SU-DHL-6 (cell line): ENCODE measurements at regions not wholly inside any gene's neighbourhood (a gene's known extent, or its start where the extent isn't known, plus 50 kb on each side); places are given as distances from the start of the nearest gene placed in this dataset.

Source experiments
- EZH2phosphoT487 ChIP-seq: fragments of 200-600 bp; sonication (generic), shearing (Covaris generic); conservative IDR thresholded peaks from 2 replicates; pipeline ENCODE4 v1.6.1; 2018; ENCODE audit warnings: mild to moderate bottlenecking, antibody characterized with exemption, low read length, moderate library complexity, mixed read lengths
- TF ChIP-seq, protein P1 (sequence below): fragments of 200-600 bp; sonication (generic); IDR thresholded peaks from one replicate; pipeline ENCODE4 v1.5.1; 2017; ENCODE audit warnings: antibody characterized with exemption, mild to moderate bottlenecking, low read length, moderate library complexity; ENCODE audit not compliant: insufficient read depth, poor library complexity, severe bottlenecking

DNA sequence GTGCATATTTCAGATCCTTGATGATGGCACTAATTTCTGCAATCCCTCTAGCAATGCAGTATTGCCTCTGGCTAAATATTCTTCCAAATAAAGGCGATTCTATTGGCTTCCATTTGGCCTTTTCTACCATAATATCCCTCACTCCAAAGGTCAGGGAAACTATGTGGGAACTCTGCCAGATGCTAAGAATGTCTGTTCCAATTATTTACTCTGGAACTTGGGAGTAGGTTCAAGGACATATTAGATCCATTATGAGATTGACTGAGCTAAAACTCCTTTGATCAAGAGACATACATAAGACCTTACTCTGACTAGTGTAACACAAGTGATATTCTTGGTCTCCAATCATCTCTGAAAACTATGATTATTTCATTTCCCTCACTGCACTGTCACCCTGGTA lies 674.5 kb upstream of the NECTIN3 start:
- TF ChIP-seq, protein P1, sequence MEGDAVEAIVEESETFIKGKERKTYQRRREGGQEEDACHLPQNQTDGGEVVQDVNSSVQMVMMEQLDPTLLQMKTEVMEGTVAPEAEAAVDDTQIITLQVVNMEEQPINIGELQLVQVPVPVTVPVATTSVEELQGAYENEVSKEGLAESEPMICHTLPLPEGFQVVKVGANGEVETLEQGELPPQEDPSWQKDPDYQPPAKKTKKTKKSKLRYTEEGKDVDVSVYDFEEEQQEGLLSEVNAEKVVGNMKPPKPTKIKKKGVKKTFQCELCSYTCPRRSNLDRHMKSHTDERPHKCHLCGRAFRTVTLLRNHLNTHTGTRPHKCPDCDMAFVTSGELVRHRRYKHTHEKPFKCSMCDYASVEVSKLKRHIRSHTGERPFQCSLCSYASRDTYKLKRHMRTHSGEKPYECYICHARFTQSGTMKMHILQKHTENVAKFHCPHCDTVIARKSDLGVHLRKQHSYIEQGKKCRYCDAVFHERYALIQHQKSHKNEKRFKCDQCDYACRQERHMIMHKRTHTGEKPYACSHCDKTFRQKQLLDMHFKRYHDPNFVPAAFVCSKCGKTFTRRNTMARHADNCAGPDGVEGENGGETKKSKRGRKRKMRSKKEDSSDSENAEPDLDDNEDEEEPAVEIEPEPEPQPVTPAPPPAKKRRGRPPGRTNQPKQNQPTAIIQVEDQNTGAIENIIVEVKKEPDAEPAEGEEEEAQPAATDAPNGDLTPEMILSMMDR, result no peak
- no peak for TF ChIP-seq EZH2phosphoT487
